ENCODE measurements at regions not wholly inside any gene's neighbourhood (a gene's known extent, or its start where the extent isn't known, plus 50 kb on each side); places are given as distances from the start of the nearest gene placed in this dataset.

DNA sequence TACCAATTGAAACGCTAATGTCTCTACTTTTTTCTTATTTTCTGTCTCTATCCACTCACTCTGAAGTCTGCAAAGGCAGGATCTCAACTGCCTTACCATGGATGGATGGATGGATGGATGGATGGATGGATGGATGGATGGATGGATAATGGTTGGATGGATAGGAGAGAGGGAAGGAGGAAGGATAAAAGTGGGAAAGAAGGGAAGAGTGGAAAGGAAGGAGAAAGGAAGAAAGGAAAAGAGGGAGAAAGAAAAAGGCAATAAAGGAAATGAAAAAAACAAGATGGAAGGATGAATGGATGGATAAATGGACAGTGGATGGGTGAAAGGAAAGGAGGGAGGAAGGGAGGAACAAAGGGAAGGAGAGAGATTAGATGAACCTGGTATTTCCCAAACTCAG, 506.0 kb downstream of the MN1 start:
- no peak for DNase-seq (ENCODE audit: low spot score)
- intact Hi-C loops (cut with DNase I), result no loop called here

DNA sequence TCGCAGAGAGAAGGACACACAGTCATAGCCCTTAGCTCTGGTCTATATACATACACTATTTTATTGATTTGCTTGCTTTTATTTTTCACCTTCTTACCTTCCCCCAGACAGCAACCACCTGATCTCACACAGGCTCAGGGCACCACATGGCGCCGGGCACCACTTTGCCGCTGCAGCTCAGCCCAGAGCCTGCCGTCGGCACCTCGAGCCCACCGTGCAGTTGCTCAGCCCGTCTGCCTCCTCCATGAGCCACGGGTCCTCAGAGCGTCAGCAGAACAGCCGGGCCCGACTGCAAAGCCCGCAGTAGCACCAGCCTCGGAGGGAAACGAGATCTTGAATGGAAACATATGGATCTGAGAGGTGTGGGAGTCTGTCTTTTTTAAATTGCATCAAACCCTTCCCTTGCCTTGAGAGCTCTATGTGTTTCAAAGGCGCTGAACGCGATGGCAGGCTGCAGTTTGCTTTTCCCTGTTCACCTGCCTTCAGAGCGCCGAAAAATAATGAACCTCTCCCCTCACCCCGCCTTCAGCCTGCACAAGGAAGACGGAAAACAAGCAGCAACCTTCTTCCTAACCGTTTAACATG, 505.4 kb downstream of the MN1 start:
- DNase-seq (ENCODE audit: low spot score), result no peak

DNA sequence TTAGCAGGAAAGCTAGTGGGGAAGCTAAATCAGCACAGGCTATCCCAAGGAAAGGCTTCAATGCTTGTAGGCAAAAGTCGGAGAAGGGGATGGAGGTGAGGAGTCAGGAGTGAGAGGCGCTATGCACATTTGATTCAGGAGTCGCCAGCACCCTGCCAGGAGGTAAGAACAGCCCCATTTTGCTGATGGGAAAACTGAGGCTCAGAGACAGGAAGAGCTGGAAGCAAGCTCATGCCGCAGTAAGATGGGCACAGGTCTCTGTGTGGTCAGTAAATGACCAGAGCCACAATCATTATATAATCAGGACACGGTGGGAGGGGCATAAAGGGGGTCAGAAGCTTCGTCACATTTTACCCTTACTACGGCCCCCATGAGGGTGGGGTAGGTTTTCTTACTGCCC, 504.4 kb downstream of the MN1 start:
- intact Hi-C loops (cut with DNase I), result no loop called here
- no peak for DNase-seq (ENCODE audit: low spot score)

More for the DNA sequence above, 505.4 kb downstream of the MN1 start:
- intact Hi-C loops (cut with DNase I), result no loop called here

DNA sequence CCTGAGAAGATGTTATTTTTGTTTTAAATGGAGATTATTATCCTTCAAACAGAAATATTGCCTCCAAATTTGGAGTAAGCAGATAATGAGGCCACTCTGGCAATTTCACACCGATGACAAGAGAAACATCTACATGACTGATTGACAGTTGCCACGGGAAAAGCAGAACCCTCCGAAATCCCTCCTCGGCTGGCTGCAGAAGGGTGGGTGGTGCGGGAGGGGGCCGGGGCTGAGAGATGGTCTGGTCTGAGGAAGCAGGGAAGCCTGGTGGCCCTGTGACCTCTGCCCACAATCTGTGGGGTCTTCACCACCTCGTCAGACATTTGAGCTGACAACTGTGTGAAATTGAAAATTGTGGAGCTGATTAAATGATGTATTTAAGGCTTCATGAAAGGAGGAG, 503.2 kb downstream of the MN1 start:
- intact Hi-C loops (cut with DNase I), result no loop called here
- DNase-seq (ENCODE audit: low spot score), result no peak

DNA sequence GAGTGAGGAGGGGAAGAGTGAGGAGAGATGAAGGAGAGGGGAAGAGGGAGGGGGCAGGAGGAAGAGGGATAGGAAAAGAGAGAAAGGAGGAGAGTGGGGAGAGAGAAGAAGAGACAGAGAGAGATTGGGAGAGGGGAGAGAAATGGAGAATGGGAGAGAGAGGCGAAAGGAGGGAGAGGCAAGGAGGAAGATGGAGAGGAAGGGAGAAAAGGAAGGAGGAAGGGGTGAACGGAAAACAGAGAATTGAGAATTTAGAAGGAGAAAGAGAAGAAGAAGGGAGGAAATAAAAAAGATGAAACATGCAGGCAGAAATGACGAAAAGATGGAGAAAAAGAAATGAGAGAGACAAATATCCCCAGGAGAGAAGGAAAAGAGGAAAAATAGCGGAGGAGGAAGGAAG, 502.8 kb downstream of the MN1 start:
- intact Hi-C loops (cut with DNase I), result no loop called here
- no peak for DNase-seq (ENCODE audit: low spot score)

DNA sequence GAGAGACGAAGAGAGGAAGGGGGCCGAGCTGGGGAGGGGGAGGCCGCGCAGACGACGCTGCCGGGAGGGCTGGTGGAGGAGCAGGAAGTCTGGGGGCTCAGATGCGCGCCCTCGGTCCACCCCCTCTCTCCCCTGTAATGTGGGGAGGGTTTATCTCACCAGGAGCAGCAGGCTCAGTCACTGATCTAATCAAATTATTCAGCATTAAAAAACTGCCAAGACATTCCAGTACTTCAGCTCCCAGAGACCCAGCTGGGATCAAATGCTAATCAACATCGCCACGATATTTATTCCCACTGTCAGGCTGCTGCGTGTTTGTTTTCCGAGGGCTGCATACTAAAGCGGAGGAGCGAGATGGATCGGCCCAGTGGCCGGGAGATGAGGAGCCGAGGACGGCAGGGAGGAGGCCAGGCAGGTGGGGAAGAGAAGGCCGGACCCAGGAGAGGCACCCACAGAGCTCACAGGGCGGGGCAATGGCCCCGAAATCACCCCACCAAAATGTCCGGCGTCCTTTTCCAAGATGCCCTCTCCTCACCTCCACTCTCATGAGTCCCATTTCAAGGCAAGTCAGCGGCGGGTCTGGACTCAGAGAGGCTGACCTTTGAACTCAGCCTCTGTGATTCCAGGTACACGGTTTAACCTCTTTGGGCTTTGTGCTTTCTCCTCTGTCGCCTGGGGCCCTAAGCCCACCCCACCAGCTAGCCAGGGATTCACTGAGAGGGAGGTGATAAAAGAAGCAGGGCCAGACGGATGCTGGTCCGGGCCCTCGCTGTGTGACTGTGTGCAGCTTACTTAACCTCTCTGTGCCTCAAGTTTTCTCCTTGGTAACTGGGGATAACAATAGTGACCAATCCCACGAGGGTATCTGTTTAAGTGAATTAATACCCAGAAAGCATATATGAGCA, 502.1 kb downstream of the MN1 start:
- DNase-seq (ENCODE audit: low spot score), result no peak
- intact Hi-C loops (cut with DNase I), result no loop called here

DNA sequence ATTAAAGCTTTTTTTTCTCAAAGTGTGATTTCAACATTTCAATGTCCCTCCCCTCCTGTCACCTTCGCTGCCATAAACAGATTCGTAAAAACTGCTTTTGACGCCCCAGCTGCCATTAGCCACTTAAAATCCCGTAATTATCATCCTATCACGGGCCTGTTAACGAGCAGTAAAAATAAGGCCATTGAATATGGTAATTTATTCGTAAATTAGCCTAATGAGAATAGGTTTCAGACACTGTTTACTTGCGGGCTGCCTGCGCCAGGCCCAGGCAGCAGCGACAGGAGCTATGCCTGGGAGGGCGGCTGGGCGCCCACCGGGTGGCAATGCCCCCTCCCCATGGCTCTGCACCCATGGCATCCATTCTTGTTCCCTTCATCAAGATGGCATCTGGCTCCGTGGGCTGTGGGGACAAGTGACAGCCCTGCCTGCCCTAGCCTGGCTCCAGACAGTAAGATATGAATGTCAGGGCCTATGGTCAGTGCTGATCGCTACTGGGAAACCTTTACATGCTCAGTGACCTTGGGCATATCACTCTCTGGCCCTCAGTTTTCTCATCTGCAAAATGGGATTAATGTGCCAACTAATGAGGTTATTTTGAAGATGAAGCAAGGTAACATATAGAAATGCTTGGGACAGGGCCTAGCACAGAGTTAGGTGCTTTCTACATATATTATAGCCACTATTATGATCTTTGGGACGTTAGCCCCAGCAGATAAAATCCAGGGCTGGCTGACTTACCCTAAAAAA, 500.8 kb downstream of the MN1 start:
- DNase-seq (ENCODE audit: low spot score), result no peak
- intact Hi-C loops (cut with DNase I), result no loop called here

DNA sequence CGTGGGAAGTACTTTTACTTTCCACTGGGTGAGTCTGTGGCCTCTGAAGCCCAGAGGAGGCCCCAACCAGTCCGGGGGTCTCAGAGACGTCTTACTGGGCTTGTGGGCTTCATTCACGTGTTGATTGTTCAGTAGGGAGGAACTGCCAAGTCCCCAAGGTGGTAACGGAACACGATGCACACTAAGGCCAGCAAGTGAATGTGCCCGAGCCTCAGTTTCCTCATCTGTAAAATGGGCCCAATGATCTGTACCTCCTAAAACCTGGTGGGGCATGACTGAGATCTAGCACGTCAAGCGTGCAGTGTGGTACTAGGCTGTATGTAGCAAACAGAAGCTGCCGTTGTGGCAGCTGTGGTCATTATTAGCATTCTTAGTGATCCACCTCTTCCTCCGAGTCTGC, 499.1 kb downstream of the MN1 start:
- DNase-seq (ENCODE audit: low spot score), result no peak
- intact Hi-C loops (cut with DNase I), result no loop called here

DNA sequence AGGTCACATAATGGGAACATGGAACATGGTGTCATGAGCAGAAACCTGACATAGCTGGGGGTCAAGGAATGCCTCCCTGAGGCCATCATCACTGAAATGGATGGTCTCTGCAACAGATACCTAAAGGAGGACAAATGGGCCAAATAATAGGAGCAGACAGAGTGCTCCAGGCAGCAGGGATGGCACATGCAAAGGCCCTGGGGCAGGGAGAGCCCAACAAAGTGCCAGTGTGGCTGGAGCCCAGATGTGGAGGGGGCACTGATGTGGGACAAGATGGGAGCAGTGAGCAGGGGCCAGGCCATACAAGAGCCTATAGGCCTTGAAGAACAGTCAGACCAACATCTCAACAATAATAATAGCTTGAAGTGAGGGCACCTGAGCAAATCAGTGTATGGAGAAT, 497.8 kb downstream of the MN1 start:
- intact Hi-C loops (cut with DNase I), result no loop called here
- DNase-seq (ENCODE audit: low spot score), result no peak

DNA sequence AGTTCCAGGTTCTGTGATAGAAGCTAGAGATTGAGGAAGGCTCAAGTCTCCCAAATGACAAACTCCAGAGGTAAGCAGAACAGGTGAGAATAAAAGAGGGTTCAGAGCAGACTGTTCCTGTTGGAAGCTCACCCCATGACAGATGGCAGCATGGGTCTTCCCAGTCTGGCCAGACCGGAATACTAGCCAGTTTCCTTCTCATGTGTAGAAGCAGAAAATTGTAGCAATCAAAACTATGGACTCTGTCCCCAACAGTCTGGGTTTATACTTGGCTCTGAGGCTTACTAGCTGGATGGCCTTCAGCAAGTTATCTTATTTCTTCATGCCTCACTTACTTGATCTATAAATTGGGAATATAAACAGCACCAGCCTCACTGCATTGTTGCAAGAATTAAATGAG, 494.8 kb downstream of the MN1 start:
- DNase-seq (ENCODE audit: low spot score), result no peak
- intact Hi-C loops (cut with DNase I), result no loop called here

DNA sequence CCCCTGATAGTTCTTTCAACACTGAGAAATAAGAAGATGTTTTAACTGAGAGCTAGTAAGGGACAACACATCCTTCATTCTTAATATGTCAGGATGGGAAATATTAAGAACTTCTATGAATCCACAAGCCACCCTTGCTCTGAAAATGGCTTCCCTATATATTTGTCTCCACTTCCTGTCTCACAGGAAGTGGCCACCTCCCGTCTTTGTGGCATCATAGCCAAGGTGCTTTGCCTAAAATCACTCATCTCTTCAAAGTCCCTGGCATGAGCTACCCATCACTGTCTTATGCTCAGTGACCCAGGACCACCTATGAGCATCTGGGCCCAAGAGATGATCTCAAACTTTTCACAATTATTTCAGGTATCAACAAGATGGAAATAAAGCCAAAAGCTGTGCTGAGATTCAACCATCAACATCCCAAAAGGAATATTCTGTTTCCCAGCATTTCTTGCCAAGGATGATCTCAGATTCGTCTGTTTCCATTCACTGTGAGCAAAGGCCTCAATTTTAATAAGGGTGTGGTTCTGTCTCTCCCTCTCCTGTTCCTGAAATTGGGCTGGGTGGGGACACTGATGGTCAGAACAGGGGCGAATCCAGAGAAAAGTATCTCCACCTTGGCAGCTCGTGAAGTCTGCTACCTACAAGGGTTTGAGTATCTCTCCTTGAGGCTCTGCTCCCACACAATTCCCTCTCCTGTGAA, 493.9 kb downstream of the MN1 start:
- no peak for DNase-seq (ENCODE audit: low spot score)
- intact Hi-C loops (cut with DNase I), result no loop called here

DNA sequence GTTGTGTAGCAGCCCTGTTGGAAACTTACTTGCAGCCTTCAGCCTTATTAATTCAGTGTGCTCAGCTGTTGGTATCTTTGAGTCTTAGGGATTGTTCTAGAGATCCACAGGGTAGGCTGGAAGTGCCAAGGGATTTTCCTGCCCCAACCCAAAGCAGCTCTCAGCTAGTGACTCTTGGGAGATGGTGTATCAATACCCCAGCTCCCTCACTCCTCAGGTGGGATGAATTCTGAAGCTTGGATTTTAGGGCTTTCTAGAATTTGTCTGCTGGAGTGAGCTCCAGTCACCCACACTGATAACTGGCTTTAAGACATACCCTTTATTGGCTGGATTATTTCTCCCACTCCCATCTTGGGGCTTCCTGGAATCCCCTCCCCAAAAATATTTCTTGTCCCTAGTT, 493.0 kb downstream of the MN1 start:
- intact Hi-C loops (cut with DNase I), result no loop called here
- DNase-seq (ENCODE audit: low spot score), result no peak

DNA sequence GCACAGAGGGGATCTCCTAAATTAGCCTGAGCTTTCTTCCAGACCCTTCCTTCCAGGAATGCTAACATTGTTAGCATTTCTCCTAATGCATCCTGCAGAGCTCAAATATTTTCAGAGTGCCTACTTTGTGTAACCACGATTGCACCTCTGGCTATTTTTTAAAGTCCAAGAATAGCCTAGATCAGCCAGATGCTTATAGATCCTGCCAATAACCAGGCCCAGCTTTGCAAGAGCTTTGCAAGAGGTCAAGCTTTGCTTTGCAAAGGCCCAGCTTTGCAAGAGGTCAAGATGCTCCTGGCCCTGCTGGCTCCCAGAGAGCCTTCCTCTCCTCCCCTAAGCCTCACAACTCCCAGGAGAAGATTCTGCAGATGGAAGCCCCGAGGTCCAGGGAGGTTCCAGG, 491.9 kb downstream of the MN1 start:
- intact Hi-C loops (cut with DNase I), result no loop called here

DNA sequence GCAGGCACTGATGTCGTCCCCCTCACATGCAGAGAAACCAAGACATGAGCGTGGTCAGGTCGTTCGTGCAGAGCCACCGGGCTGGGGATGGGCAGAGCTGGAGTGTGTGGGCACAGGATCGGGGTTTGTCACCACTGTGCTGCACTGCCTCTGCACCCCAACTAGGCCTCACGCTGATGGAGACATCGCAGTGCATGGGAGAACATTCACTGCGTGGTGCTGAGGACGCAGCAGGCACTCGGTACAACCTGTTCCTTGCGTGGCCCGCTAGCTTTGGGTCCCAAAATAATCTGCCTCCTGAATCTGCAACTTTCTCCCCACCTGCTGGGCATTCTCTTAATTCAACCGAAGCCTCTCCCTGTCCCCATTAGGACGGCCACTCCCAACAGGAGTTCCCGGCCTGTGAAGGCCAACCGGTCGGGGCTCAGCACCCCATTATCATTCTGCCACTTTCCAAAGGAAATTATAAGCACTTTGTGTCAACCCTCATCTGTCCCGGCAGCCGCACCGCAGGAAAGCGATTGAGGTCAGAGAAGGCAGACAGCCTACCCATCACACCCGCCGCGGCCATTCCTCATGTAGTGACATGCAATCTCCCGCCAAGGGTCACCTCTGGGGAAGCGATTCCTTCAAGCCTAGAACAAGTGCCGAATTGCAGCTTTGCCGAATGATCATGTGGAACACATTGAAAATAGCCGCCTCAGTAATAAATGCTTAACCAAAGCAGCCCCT, 490.4 kb downstream of the MN1 start:
- intact Hi-C loops (cut with DNase I), result no loop called here
- no peak for DNase-seq (ENCODE audit: low spot score)

More for the DNA sequence above, 491.9 kb downstream of the MN1 start:
- DNase-seq (ENCODE audit: low spot score), result no peak

DNA sequence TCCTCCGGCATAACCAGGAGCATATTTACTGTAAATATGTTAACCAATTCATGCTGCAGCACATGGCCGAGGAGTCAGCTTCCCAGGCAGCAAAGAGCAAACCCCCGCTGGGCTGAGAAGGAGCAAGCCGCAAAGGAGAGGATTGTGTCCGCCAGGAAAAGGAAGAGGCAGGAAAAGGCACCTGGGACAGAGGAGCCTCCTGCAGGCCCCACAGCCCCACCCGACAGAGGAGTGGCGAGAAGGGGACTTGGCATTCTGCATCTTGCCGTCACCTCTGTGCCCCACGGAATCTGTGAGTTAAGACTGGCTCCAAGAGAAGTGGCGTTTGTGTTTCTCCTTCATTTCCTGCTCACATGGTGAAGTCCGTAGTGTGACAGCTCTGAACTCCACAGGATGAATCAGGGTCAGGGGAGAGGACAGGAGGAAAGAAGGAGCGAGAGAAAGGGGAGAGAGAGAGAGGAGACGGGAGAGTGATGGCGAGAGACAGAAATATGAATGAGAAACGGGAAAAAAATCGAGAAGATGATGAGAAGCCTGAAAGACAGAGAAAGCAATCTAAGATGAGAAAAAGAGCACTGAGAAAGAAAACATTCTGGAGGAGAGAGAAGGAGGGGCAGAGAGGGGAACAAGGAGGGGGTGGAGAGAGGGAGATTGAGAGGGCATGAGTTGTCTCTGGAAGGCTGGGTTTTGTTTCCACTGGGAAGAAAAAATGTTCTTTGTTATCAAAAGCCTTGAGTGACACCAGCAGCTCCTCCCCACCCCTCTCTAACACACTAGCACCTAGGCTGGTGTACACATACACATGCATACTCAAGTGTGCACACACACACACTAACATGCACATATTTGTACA, 489.6 kb downstream of the MN1 start:
- intact Hi-C loops (cut with DNase I), result no loop called here
- DNase-seq (ENCODE audit: low spot score), result no peak

DNA sequence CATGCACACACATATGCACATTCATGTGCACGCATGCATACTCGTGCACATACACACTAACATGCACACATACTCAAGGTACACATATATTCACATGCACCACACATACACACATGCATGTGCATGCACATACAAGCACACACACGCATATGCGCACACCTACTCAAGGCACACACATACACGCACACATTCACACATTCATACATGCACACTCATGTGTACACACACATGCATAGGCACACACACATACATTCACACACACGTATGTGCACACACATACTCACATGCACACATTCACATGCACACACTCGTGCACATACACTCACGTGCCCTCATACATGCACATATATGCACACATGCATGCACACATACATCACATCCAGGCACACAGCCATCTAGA, 489.0 kb downstream of the MN1 start:
- DNase-seq (ENCODE audit: low spot score), result no peak
- intact Hi-C loops (cut with DNase I), result no loop called here

DNA sequence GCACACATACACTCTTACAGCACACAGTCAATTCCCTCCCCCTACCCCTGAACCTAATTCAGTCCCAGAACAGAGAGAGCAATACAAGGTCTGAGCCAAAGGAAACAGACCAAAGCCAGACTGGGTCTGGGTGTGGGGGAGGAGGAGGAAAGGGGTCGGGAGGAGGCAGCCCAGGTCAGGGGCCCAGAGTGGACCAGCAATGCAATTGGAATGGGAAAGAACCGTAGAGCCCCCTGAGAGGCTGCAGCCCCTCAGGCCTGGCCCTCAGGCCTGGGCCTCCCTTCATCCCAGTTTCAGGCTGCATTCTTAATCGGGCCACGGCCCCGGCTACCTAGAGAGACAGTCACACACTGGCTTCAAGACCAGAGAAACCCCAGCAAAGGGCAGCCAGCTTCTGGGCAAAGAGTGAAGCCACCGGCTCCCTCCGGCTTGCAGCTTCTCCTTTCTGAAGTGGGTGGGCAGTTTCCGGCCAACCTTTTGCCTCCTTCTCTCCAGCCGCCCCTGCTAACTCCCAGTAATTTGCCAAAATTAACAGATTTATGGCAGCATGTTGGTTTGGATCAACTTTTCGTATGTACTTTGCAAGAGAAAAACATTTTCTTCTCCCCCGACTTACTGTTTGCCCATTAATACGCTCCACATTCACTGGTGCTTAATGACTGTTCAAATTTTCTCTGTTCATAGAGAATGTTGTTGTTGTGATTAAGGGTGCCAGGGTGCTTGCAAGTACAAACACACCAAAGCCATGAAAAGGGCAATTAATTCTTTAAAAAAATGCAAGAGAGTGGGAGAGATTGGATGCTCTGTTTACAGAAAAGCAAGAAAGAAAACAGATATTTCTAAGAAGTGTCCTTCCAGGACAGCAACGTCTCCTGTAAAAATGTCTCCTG, 488.3 kb downstream of the MN1 start:
- intact Hi-C loops (cut with DNase I), result no loop called here
- no peak for DNase-seq (ENCODE audit: low spot score)
